K562 (cell line): ENCODE measurements at regions not wholly inside any gene's neighbourhood (a gene's known extent, or its start where the extent isn't known, plus 50 kb on each side); places are given as distances from the start of the nearest gene placed in this dataset.

Experiments
- ATAC-seq: fragments of 200-7000 bp; cut with Tn5 transposase; 3 replicates; pipeline ENCODE4 v1.9.1; 2020; ENCODE audit warnings: moderate library complexity
- BruUV-seq: library from RNA; stranded (reverse); fragments of 400-500 nt; replicated peaks from 2 replicates; lab custom pipeline; 2021; lab: Mats Ljungman, UMichigan
- CTCF ChIA-PET: fragments of 300-600 bp; formaldehyde crosslinking; extraction: SDS; loops from one replicate; lab custom pipeline; 2021; ENCODE audit warnings: low intra/inter-chr PET ratio; lab: Yijun Ruan, JAX
- POLR2A ChIA-PET: fragments of 300-600, 350-650 bp; sonication (Branson Sonifier 250); formaldehyde crosslinking; extraction: SDS; loops from one replicate; lab custom pipeline; 2021; ENCODE audit warnings: antibody characterized with exemption, inconsistent platforms; lab: Yijun Ruan, JAX
- DNase-seq, 4 experiments: peaks; one replicate each; pipeline versions ENCODE4 v3.0.0 to v3.0.0-alpha.2; 2011 to 2018; ENCODE audit warnings: low spot score in 3 of 4, mixed read lengths in 3 of 4; ENCODE audit errors: extremely low read depth in 1 of 4
- FAIRE-seq: peaks from 2 replicates; lab custom pipeline; 2011; peaks lifted over from hg19 to GRCh38; lab: Jason Lieb, UNC
- H2AFZ ChIP-seq: 2 replicates; pipeline ENCODE4 v1.6.0; 2011; ENCODE audit warnings: low read depth, low read length, control low read depth, inconsistent platforms
- H3K27ac ChIP-seq: fragments of 200-600 bp; 3 replicates; pipeline ENCODE4 v1.8.0; 2011; ENCODE audit warnings: low read depth, mild to moderate bottlenecking, control low read depth, inconsistent platforms, low read length, moderate library complexity, mixed read lengths; ENCODE audit errors: extremely low read depth
- H3K27me3 ChIP-seq, 2 experiments: fragments of 300-600 bp in 1 of 2; 2 replicates in 1 of 2; 3 replicates in 1 of 2; pipeline versions ENCODE4 v1.6.0 to v1.8.0; 2011; ENCODE audit warnings: inconsistent platforms in 2 of 2, low read length in 2 of 2, mild to moderate bottlenecking in 1 of 2, mixed read lengths in 1 of 2, moderate library complexity in 1 of 2; ENCODE audit not compliant: control insufficient read depth in 2 of 2, insufficient read depth in 2 of 2
- H3K36me3 ChIP-seq: fragments of 300-600 bp; 3 replicates; pipeline ENCODE4 v1.8.0; 2011; ENCODE audit warnings: mild to moderate bottlenecking, low read length, inconsistent platforms; ENCODE audit not compliant: control insufficient read depth, insufficient read depth
- H3K4me1 ChIP-seq, 2 experiments: fragments of 200-600 bp in 1 of 2; replicated peaks in 1 of 2; 2 replicates in 1 of 2; 3 replicates in 1 of 2; pipeline versions ENCODE4 v1.5.1 to v1.8.0; 2011; ENCODE audit warnings: inconsistent platforms in 2 of 2, low read length in 2 of 2, mild to moderate bottlenecking in 1 of 2, mixed read lengths in 1 of 2, moderate library complexity in 1 of 2; ENCODE audit not compliant: control insufficient read depth in 2 of 2, insufficient read depth in 2 of 2
- H3K4me2 ChIP-seq: 2 replicates; pipeline ENCODE4 v1.6.1; 2011; ENCODE audit warnings: low read length, control low read depth, inconsistent platforms, mixed read lengths; ENCODE audit not compliant: insufficient read depth
- H3K4me3 ChIP-seq: fragments of 200-600 bp; sonication (generic), shearing (Covaris generic); 2 replicates; pipeline ENCODE4 v1.5.1; 2016; ENCODE audit warnings: control low read depth, inconsistent platforms
- H3K79me2 ChIP-seq: fragments of 200-600 bp; 3 replicates; pipeline ENCODE4 v1.8.0; 2011; ENCODE audit warnings: low read length, inconsistent platforms; ENCODE audit not compliant: control insufficient read depth, insufficient read depth
- H3K9ac ChIP-seq, 2 experiments: 2 replicates each; pipeline versions ENCODE4 v1.6.0 to v1.6.1; 2011; ENCODE audit warnings: low read depth in 2 of 2, low read length in 2 of 2, control low read depth in 1 of 2, inconsistent platforms in 1 of 2, mild to moderate bottlenecking in 1 of 2, mixed read lengths in 1 of 2; ENCODE audit not compliant: insufficient read depth in 1 of 2
- H3K9me1 ChIP-seq: one replicate; pipeline ENCODE4 v1.6.0; 2011; ENCODE audit warnings: inconsistent platforms, mild to moderate bottlenecking, low read length, moderate library complexity; ENCODE audit not compliant: control insufficient read depth, insufficient read depth
- H3K9me3 ChIP-seq: replicated peaks from 2 replicates; pipeline ENCODE4 v1.5.1; 2011; ENCODE audit warnings: low read depth, low read length, inconsistent platforms; ENCODE audit not compliant: control insufficient read depth, insufficient read depth
- H4K20me1 ChIP-seq: replicated peaks from 2 replicates; pipeline ENCODE4 v1.6.1; 2011; ENCODE audit warnings: low read length, inconsistent platforms, mixed read lengths; ENCODE audit not compliant: control insufficient read depth, insufficient read depth
- ERF ChIP-seq: fragments of 450-650 bp; formaldehyde crosslinking; IDR thresholded peaks from 2 replicates; pipeline ENCODE4 v1.4.0; 2020; ENCODE audit warnings: mild to moderate bottlenecking, mixed read lengths
- MAFG ChIP-seq: fragments of 450-650 bp; conservative IDR thresholded peaks from 2 replicates; pipeline ENCODE4 v1.6.1; 2016; ENCODE audit warnings: missing genetic modification characterization, missing compliant biosample characterization
- MEF2D ChIP-seq: conservative IDR thresholded peaks from 2 replicates; pipeline ENCODE4 v1.6.1; 2016; ENCODE audit warnings: low read depth, missing genetic modification characterization, missing compliant biosample characterization
- NUFIP1 ChIP-seq: fragments of 450-650 bp; IDR thresholded peaks from 2 replicates; pipeline ENCODE4 v1.6.1; 2018; ENCODE audit not compliant: partially characterized antibody
- PHF21A ChIP-seq: fragments of 450-650 bp; IDR thresholded peaks from 2 replicates; pipeline ENCODE4 v1.6.1; 2017; ENCODE audit warnings: low read depth, borderline replicate concordance
- SMC3 ChIP-seq: conservative IDR thresholded peaks from 2 replicates; pipeline ENCODE4 v1.6.1; 2011; ENCODE audit warnings: low read depth, low read length, improper control_type of control experiment; ENCODE audit not compliant: insufficient read depth
- XRCC3 ChIP-seq: fragments of 450-650 bp; IDR thresholded peaks from 2 replicates; pipeline ENCODE4 v1.6.1; 2017; ENCODE audit warnings: mild to moderate bottlenecking, moderate library complexity
- WGBS: fragments of 100-300 bp; shearing (Covaris generic); methylation state at CpG from one replicate; pipeline ENCODE4 v1.1.6; 2016; ENCODE audit warnings: low coverage, mixed read lengths; ENCODE audit not compliant: insufficient coverage; ENCODE audit errors: missing lambda C conversion rate; 5-methylcytosine and 5-hydroxymethylcytosine counted together
- in situ Hi-C: fragments of 300-500 bp; cut with MboI; formaldehyde crosslinking; loops from 4 replicates; pipeline ENCODE4 v1.15.0; 2018; ENCODE audit warnings: inconsistent platforms, mixed read lengths
- intact Hi-C: fragments of 100-400 bp; cut with micrococcal nuclease; formaldehyde crosslinking; loops from 2 replicates; pipeline ENCODE4 v1.14.2; 2022
- TF ChIP-seq, protein P1 (sequence below): fragments of 200-400 bp; formaldehyde crosslinking; IDR thresholded peaks from 2 replicates; pipeline ENCODE4 v1.6.1; 2017; ENCODE audit warnings: mild to moderate bottlenecking, low read depth, low read length, moderate library complexity

DNA sequence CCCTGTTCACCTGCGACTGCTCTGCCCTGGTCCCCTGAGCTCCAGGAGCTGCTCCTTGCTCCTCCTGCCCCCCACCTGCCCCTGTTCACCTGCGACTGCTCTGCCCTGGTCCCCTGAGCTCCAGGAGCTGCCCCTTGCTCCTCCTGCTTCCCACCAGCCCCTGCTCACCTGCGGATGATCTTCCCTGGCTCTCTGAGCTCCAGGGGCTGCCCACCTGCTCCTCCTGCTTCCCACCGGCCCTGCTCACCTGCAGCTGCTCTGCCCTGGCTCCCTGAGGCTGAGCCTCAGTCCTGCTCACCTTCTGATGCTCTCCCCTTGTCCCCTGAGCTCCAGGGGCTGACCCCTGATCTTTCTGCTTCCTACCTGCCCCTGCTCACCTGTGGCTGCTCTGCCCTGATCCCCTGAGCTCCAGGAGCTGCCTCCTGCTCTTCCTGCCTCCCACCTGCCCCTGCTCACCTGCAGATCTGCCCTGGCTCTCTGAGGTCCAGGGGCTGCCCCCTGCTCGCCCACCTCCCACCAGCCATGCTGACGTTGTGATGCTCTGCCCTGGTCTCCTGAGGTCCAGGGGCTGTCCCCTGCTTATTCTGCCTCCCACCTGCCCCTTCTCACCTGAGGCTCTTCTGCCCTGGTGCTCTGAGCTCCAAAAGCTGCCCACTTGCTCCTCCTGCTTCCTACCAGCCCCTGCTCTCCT, 219.2 kb downstream of the TMEM121 start:
- ATAC-seq: no peak
- no peak overlapping the region for H2AFZ ChIP-seq
- TF ChIP-seq, protein P1, sequence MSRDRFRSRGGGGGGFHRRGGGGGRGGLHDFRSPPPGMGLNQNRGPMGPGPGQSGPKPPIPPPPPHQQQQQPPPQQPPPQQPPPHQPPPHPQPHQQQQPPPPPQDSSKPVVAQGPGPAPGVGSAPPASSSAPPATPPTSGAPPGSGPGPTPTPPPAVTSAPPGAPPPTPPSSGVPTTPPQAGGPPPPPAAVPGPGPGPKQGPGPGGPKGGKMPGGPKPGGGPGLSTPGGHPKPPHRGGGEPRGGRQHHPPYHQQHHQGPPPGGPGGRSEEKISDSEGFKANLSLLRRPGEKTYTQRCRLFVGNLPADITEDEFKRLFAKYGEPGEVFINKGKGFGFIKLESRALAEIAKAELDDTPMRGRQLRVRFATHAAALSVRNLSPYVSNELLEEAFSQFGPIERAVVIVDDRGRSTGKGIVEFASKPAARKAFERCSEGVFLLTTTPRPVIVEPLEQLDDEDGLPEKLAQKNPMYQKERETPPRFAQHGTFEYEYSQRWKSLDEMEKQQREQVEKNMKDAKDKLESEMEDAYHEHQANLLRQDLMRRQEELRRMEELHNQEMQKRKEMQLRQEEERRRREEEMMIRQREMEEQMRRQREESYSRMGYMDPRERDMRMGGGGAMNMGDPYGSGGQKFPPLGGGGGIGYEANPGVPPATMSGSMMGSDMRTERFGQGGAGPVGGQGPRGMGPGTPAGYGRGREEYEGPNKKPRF: no peak
- no peak for TF ChIP-seq MAFG (tag)
- no peak for TF ChIP-seq ERF (CRISPR knock-in tag)
- TF ChIP-seq MEF2D (tag): no peak
- TF ChIP-seq SMC3: no peak
- TF ChIP-seq PHF21A: no peak
- TF ChIP-seq XRCC3: no peak
- no peak for TF ChIP-seq NUFIP1
- 0% methylated on average over 1 of the region's 6 CpGs for WGBS
- no peak overlapping the region for H3K4me3 ChIP-seq
- H3K79me2 ChIP-seq: no peaks in the 10 kb centered on the region
- in situ Hi-C loops (no loop called here), intact Hi-C loops (no loop called here)
- no peaks in the 10 kb centered on the region for H3K27me3 ChIP-seq
- no peaks in the 10 kb centered on the region for H3K9me3 ChIP-seq
- H3K4me1 ChIP-seq: no peaks in the 10 kb centered on the region
- H4K20me1 ChIP-seq: no peaks in the 10 kb centered on the region
- no peaks in the 10 kb centered on the region for H3K36me3 ChIP-seq
- no peak overlapping the region for H3K9ac ChIP-seq
- H3K9me1 ChIP-seq: no peaks in the 10 kb centered on the region
- CTCF ChIA-PET: no interaction called here
- no TSS peak for BruUV-seq
- no peak for DNase-seq
- no peak for FAIRE-seq
- H3K4me2 ChIP-seq: no peak overlapping the region
- no peak overlapping the region for H3K27ac ChIP-seq
- POLR2A ChIA-PET: interaction anchor here (0.5 kb wide), 1 partner anchor 139 kb away, joined by 3 read pairs; no protein-coding TSS in a partner anchor
